Natural killer cell (primary cell): ENCODE measurements at regions not wholly inside any gene's neighbourhood (a gene's known extent, or its start where the extent isn't known, plus 50 kb on each side); places are given as distances from the start of the nearest gene placed in this dataset.

ENCODE experiments used
- ATAC-seq, 3 donors: fragments of 150-1000 bp in 2 of 3; fragments of 200-7000 bp in 1 of 3; cut with Tn5 transposase; 1 replicate in 1 of 3; 2 replicates in 2 of 3; pipeline ENCODE4 v1.10.0; 2021; ENCODE audit warnings: mild to moderate bottlenecking in 2 of 3, moderate library complexity in 2 of 3
- DNase-seq, 2 donors: peaks; one replicate each; pipeline versions ENCODE4 v3.0.0 to v3.0.0-alpha.2; 2013 to 2021; ENCODE audit warnings: mixed read lengths in 1 of 2
- H3K27ac ChIP-seq: one replicate; pipeline ENCODE4 v1.5.1; 2013; ENCODE audit warnings: mild to moderate bottlenecking, low read length
- H3K27me3 ChIP-seq: one replicate; pipeline ENCODE4 v1.6.1; 2013; ENCODE audit warnings: low read length; ENCODE audit not compliant: control insufficient read depth, insufficient read depth
- H3K36me3 ChIP-seq: one replicate; pipeline ENCODE4 v1.6.1; 2013; ENCODE audit warnings: low read length; ENCODE audit not compliant: control insufficient read depth, insufficient read depth
- H3K4me1 ChIP-seq: one replicate; pipeline ENCODE4 v1.6.1; 2013; ENCODE audit warnings: low read length; ENCODE audit not compliant: control insufficient read depth, insufficient read depth
- H3K4me3 ChIP-seq: one replicate; pipeline ENCODE4 v1.5.1; 2013; ENCODE audit warnings: low read length
- H3K9me3 ChIP-seq: one replicate; pipeline ENCODE4 v1.6.1; 2013; ENCODE audit warnings: low read length; ENCODE audit not compliant: control insufficient read depth, insufficient read depth
- H3K27ac Mint-ChIP-seq, 2 donors: one replicate each; pipeline ENCODE4 v1.8.0; 2022; ENCODE audit warnings: mild to moderate bottlenecking in 2 of 2, mixed read lengths in 2 of 2, moderate library complexity in 1 of 2
- H3K27me3 Mint-ChIP-seq, 2 donors: one replicate each; pipeline ENCODE4 v1.8.0; 2022; ENCODE audit warnings: low read depth in 2 of 2, mixed read lengths in 2 of 2
- H3K36me3 Mint-ChIP-seq: one replicate; pipeline ENCODE4 v1.8.0; 2022; ENCODE audit warnings: mixed read lengths
- H3K4me1 Mint-ChIP-seq, 2 donors: one replicate each; pipeline ENCODE4 v1.8.0; 2022; ENCODE audit warnings: mixed read lengths in 2 of 2
- H3K4me3 Mint-ChIP-seq: one replicate; pipeline ENCODE4 v1.8.0; 2022; ENCODE audit warnings: mild to moderate bottlenecking, moderate library complexity, mixed read lengths
- H3K9me3 Mint-ChIP-seq, 2 donors: one replicate each; pipeline ENCODE4 v1.8.0; 2022; ENCODE audit warnings: mixed read lengths in 2 of 2
- CTCF ChIP-seq: fragments of 200-600 bp; IDR thresholded peaks from one replicate; pipeline ENCODE4 v1.8.0; 2022; ENCODE audit warnings: antibody characterized with exemption
- WGBS: methylation state at CpG from one replicate; pipeline ENCODE4 v1.1.7; 2013; ENCODE audit warnings: missing lambda C conversion rate; ENCODE audit not compliant: insufficient coverage; 5-methylcytosine and 5-hydroxymethylcytosine counted together
- intact Hi-C: fragments of 100-400 bp; cut with micrococcal nuclease; formaldehyde crosslinking; loops from one replicate; pipeline ENCODE4 v1.14.2; 2022

GRCh38 chr10:3616880-3617279 is 168.1 kb downstream of the KLF6 start:
- DNase-seq = no peak
- Mint-ChIP-seq H3K27me3 (peaks cover 12 to 15% of the 10 kb centered on the region in 2 donors), H3K27ac (no peak overlapping the region), H3K9me3 (peaks cover 4 to 9% of the 10 kb centered on the region in 2 donors), H3K4me3 (no peak overlapping the region), H3K4me1 (no peaks in the 10 kb centered on the region), H3K36me3 (peaks cover 15% of the 10 kb centered on the region)
- no peaks in the 10 kb centered on the region for H3K4me1 ChIP-seq
- intact Hi-C loops = no loop called here
- H3K36me3 ChIP-seq = no peaks in the 10 kb centered on the region
- H3K27me3 ChIP-seq = no peaks in the 10 kb centered on the region
- no peak overlapping the region for H3K4me3 ChIP-seq
- H3K9me3 ChIP-seq = peaks cover 5% of the 10 kb centered on the region
- TF ChIP-seq CTCF = no peak
- ATAC-seq = no peak
- H3K27ac ChIP-seq = no peak overlapping the region

- Mint-ChIP-seq H3K9me3 (peaks cover 9 to 18% of the 10 kb centered on the region in 2 donors), H3K36me3 (peaks cover 40% of the 10 kb centered on the region), H3K4me3 (no peak overlapping the region), H3K4me1 (no peaks in the 10 kb centered on the region), H3K27ac (no peak overlapping the region), H3K27me3 (peaks cover 14 to 23% of the 10 kb centered on the region in 2 donors)
- DNase-seq = no peak
- WGBS = no CpG with 5 or more reads among the region's 1 CpG
- Histone ChIP-seq H3K36me3 (no peaks in the 10 kb centered on the region), H3K4me3 (no peak overlapping the region), H3K9me3 (no peaks in the 10 kb centered on the region), H3K4me1 (no peaks in the 10 kb centered on the region), H3K27me3 (no peaks in the 10 kb centered on the region), H3K27ac (no peak overlapping the region)
- intact Hi-C loops = no loop called here
- no peak for TF ChIP-seq CTCF
- no peak for ATAC-seq
Measured at GRCh38 chr10:3613318-3613717, 171.7 kb downstream of the KLF6 start.

GRCh38 chr10:3612183-3613001 is 172.6 kb downstream of the KLF6 start:
- intact Hi-C loops = no loop called here
- no peak overlapping the region for H3K4me3 Mint-ChIP-seq
- peaks cover 18 to 23% of the 10 kb centered on the region in 2 donors for H3K27me3 Mint-ChIP-seq
- TF ChIP-seq CTCF = no peak
- Histone ChIP-seq H3K36me3 (no peaks in the 10 kb centered on the region), H3K4me1 (no peaks in the 10 kb centered on the region), H3K9me3 (peaks cover 2% of the 10 kb centered on the region), H3K27me3 (no peaks in the 10 kb centered on the region), H3K27ac (no peak overlapping the region), H3K4me3 (no peak overlapping the region)
- H3K4me1 Mint-ChIP-seq = no peaks in the 10 kb centered on the region
- DNase-seq (no peak), ATAC-seq (no peak)
- peaks cover 12 to 23% of the 10 kb centered on the region in 2 donors for H3K9me3 Mint-ChIP-seq
- H3K36me3 Mint-ChIP-seq = peaks cover 48% of the 10 kb centered on the region
- WGBS = 82% methylated on average over 2 of the region's 3 CpGs
- H3K27ac Mint-ChIP-seq = no peak overlapping the region

GRCh38 chr10:3606309-3606708 is 178.7 kb downstream of the KLF6 start:
- Histone ChIP-seq H3K36me3 (no peaks in the 10 kb centered on the region), H3K4me1 (no peaks in the 10 kb centered on the region), H3K9me3 (peaks cover 6% of the 10 kb centered on the region), H3K4me3 (no peak overlapping the region), H3K27me3 (peaks cover 2% of the 10 kb centered on the region), H3K27ac (no peak overlapping the region)
- ATAC-seq (no peak), DNase-seq (no peak)
- Mint-ChIP-seq H3K4me3 (no peak overlapping the region), H3K9me3 (peaks cover 11 to 14% of the 10 kb centered on the region in 2 donors), H3K27ac (no peak overlapping the region), H3K27me3 (peaks cover 17 to 25% of the 10 kb centered on the region in 2 donors), H3K4me1 (no peaks in the 10 kb centered on the region), H3K36me3 (peaks cover 37% of the 10 kb centered on the region)
- WGBS = no CpG with 5 or more reads among the region's 1 CpG
- no peak for TF ChIP-seq CTCF
- intact Hi-C loops = no loop called here
